Body of pancreas (tissue), 4 donors: ENCODE measurements at regions not wholly inside any gene's neighbourhood (a gene's known extent, or its start where the extent isn't known, plus 50 kb on each side); places are given as distances from the start of the nearest gene placed in this dataset.
"Not testable (repeated sequence)": the region's sequence is repeated elsewhere in the genome, so short reads cannot be mapped to it uniquely, and the experiment has no call there.

ENCODE experiments used
- ATAC-seq: fragments of 150-250 bp; one replicate; pipeline ENCODE4 v1.9.1; 2016
- DNase-seq, 4 donors: peaks; one replicate each; pipeline ENCODE4 v3.0.0-alpha.2; 2019
- H3K27ac ChIP-seq, 4 donors: fragments of 200-600 bp; sonication (generic); 1 replicate in 3 of 4; 2 replicates in 1 of 4; pipeline versions ENCODE4 v1.5.1 to v1.6.1; 2016 to 2019; ENCODE audit warnings: mild to moderate bottlenecking in 1 of 4, mixed read lengths in 1 of 4, moderate library complexity in 1 of 4
- H3K27me3 ChIP-seq, 2 donors: fragments of 200-600 bp; sonication (generic); one replicate each; pipeline ENCODE4 v1.6.0; 2016; ENCODE audit warnings: mild to moderate bottlenecking in 1 of 2
- H3K36me3 ChIP-seq, 2 donors: fragments of 200-600 bp; sonication (generic); replicated peaks in 1 of 2; 2 replicates each; pipeline ENCODE4 v1.5.1; 2016; ENCODE audit warnings: low read depth in 2 of 2; ENCODE audit not compliant: insufficient read depth in 1 of 2
- H3K4me1 ChIP-seq: fragments of 200-600 bp; sonication (generic); one replicate; pipeline ENCODE4 v1.6.0; 2016
- H3K4me3 ChIP-seq, 2 donors: fragments of 200-600 bp; sonication (generic); 1 replicate in 1 of 2; 2 replicates in 1 of 2; pipeline ENCODE4 v1.5.1; 2016 to 2019
- H3K9me3 ChIP-seq, 3 donors: fragments of 200-600 bp; sonication (generic); 1 replicate in 2 of 3; 2 replicates in 1 of 3; pipeline ENCODE4 v1.5.1; 2016
- POLR2A ChIP-seq, 3 donors: fragments of 450-650 bp; IDR thresholded peaks; one replicate each; pipeline ENCODE4 v1.6.1; 2016; ENCODE audit warnings: antibody characterized with exemption in 3 of 3, mild to moderate bottlenecking in 2 of 3
- WGBS, 2 donors: methylation state at CpG; one replicate each; pipeline ENCODE4 v1.1.5; 2017; 5-methylcytosine and 5-hydroxymethylcytosine counted together
- intact Hi-C: fragments of 100-400 bp; cut with DNase I; formaldehyde crosslinking; loops from one replicate; pipeline ENCODE4 v1.15.1; 2023

DNA sequence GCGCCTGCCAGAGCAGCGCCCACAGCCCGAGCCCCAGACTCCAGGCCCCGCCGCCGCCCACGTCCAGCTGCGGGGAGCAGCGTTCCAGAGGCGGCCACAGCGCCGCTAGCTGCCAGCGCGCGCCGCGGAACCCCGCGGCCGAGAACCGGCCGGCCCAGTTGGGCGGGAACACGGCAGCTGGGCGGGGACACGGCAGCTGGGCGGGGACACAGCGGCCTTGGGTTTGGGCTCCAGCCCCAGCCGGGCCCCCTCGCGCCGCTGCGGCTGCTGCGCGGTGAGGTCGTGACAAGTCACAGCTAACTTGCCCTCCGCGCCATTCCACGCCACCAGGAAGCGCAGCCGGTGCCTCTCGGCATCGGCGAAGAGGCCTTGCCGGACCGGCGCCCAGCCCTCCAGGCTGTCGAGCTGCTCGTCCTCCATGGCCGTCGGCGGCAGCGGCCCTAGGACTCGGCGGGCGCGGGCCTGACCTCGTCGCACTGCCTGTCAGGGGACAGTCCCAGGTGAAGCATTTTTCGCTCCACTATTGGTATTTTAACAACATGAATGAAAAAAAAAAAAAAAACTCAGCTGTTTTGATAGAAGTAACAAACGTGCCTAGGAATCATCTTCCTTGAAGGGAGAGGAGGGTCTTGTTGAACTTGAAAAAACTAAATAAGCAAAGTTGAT lies 56.6 kb upstream of the GOLGA8N start:
- peak overlapping the region; percentile 62 to 86 (median 79) for H3K27ac ChIP-seq
- TF ChIP-seq POLR2A (IDR thresholded peaks at IDR 0.05) = peak; percentile 22 to 47 (median 44)
- WGBS, 2 donors = 0% methylated on average over 1 to 14 of the region's 61 CpGs

DNA sequence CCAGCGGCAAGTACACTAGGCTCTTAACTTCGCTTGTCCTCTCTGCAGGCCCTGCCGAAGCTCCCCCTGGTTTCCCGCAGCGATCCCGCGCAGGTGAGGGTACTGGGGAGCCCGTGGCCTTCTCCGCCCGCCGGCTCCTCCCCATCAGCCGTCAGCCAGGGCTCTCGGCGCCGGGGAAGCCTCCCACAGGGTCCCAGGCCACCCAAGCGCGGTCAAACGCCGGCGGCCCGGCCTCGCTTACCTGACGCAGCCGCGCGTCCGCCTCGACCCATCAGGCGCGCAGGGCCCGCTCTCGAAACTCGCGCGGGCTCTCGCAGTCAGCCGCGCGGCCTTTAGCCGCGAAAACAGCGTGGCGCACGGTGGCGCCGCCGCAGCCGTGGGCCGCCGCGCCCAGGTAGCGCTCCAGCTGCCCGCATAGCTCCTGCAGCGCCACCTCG lies 57.2 kb upstream of the GOLGA8N start:
- no CpG with 5 or more reads among the region's 55 CpGs for WGBS, 2 donors
- DNase-seq, H3K4me3 ChIP-seq, H3K9me3 ChIP-seq, H3K27me3 ChIP-seq, H3K27ac ChIP-seq, intact Hi-C loops, H3K36me3 ChIP-seq, H3K4me1 ChIP-seq: not testable (repeated sequence)
- ATAC-seq = peak; percentile 45

More for the DNA sequence above, 56.6 kb upstream of the GOLGA8N start:
- H3K36me3 ChIP-seq, H3K4me1 ChIP-seq, intact Hi-C loops, H3K27me3 ChIP-seq, H3K9me3 ChIP-seq: not testable (repeated sequence)
- peak; percentile 98 for ATAC-seq
- peak overlapping the region; percentile 16 to 32 for H3K4me3 ChIP-seq
- peak; percentile 41 to 61 (median 57) for DNase-seq

- DNase-seq, intact Hi-C loops, H3K4me3 ChIP-seq, H3K4me1 ChIP-seq, ATAC-seq, H3K9me3 ChIP-seq, H3K27me3 ChIP-seq, H3K27ac ChIP-seq, H3K36me3 ChIP-seq: not testable (repeated sequence)
- no CpG with 5 or more reads among the region's 10 CpGs for WGBS, 2 donors
Observed at GRCh38 chr15:32535150-32535898, 57.9 kb upstream of the GOLGA8N start.

DNA sequence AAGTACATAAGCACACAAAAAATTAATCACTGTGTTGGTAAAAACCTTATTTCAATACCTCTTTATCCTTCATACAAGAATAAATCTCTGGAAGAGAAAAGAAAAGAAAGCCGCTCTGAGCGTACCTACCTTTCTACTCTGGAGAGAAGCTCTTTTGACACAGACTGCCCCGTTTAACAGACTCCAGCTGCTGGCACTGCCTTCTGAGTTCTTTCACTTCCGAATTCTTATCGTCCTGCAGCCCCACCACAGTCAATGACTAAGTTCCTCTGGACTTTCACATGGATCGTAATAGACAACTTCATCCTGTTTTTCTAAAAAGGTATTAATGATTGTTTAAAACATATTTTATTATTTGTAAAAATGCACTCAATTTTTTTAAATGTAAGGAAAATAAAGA lies 67.5 kb upstream of the GOLGA8O start:
- H3K4me1 ChIP-seq, H3K36me3 ChIP-seq, H3K9me3 ChIP-seq, DNase-seq, H3K27ac ChIP-seq, H3K4me3 ChIP-seq, intact Hi-C loops, ATAC-seq, H3K27me3 ChIP-seq: not testable (repeated sequence)
- 94% methylated on average over 6 of the region's 6 CpGs; no CpG with 5 or more reads in 1 of the 2 donors for WGBS, 2 donors

GRCh38 chr15:32522421-32522820 lies 67.0 kb upstream of the GOLGA8O start:
- DNase-seq, H3K9me3 ChIP-seq, H3K27me3 ChIP-seq, H3K36me3 ChIP-seq, H3K27ac ChIP-seq, ATAC-seq, H3K4me1 ChIP-seq, intact Hi-C loops, H3K4me3 ChIP-seq: not testable (repeated sequence)
- 83 to 98% methylated on average over 9 of the region's 9 CpGs for WGBS, 2 donors

- H3K4me1 ChIP-seq, H3K27ac ChIP-seq, H3K4me3 ChIP-seq, DNase-seq, H3K36me3 ChIP-seq, intact Hi-C loops, H3K27me3 ChIP-seq, H3K9me3 ChIP-seq, ATAC-seq: not testable (repeated sequence)
- WGBS, 2 donors = 79 to 91% methylated on average over 7 of the region's 7 CpGs
Observed at GRCh38 chr15:32518976-32519375, 63.5 kb upstream of the GOLGA8O start.

DNA sequence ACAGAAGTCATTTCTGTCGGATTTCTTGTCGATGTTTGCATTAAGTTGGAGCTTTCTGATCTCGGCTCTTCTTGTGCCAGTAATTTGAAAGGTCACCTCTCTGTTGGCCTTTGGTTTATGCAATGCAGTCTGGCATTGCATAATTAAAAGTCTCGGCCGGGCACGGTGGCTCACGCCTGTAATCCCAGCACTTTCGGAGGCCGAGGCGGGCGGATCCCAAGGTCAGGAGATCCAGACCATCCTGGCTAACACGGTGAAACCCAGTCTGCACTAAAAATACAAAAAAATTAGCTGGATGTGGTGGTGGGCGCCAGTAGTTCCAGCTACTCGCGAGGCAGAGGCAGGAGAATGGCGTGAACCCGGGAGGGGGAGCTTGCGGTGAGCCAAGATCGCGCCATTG lies 62.6 kb upstream of the GOLGA8O start:
- ATAC-seq, DNase-seq, intact Hi-C loops, H3K4me3 ChIP-seq, H3K27me3 ChIP-seq, H3K9me3 ChIP-seq, H3K27ac ChIP-seq, H3K4me1 ChIP-seq, H3K36me3 ChIP-seq: not testable (repeated sequence)
- WGBS, 2 donors = 89 to 93% methylated on average over 20 of the region's 20 CpGs

GRCh38 chr15:32516954-32517353 lies 61.5 kb upstream of the GOLGA8O start:
- 86 to 92% methylated on average over 1 of the region's 1 CpG for WGBS, 2 donors
- H3K4me1 ChIP-seq, H3K27me3 ChIP-seq, H3K27ac ChIP-seq, H3K36me3 ChIP-seq, intact Hi-C loops, H3K4me3 ChIP-seq, DNase-seq, ATAC-seq, H3K9me3 ChIP-seq: not testable (repeated sequence)

DNA sequence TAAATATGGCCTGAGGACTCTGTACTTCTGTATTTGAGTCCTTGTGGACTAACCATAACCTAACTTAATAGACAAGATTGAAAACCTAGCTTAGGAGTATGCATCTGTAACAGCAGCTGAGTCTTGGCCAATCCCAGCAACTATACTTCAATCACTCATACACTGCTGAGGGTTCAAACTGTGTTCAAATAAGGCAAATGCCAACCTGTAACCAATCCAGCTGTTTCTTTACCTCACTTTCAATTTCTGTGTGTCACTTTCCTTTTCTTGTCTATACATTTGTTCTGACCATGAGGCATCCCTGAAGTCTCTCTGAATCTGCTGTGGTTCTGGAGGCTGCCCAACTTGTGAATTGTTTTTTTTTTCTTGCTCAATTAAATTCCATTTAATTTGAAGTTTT lies 57.9 kb upstream of the GOLGA8O start:
- DNase-seq, H3K27me3 ChIP-seq, H3K27ac ChIP-seq, H3K9me3 ChIP-seq, ATAC-seq, H3K4me3 ChIP-seq, H3K36me3 ChIP-seq, H3K4me1 ChIP-seq, intact Hi-C loops: not testable (repeated sequence)

DNA sequence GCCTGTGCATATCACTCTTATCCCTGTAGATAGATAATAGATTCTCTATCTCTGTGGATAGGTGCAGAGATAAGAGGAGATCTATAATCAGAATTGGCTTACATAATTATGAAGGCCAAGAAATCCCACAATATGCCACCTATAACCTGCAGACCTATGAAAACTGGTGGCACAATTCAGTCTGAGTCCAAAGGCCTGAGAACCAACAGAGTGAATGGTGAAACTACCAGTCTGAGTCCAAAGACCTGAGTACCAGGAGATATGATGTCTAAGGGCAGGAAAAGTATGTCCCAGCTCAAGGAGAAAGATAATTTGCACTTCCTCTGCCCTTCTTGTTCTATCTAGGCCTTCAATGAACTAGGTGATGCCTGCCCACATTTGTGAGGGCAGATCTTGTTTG lies 54.6 kb upstream of the GOLGA8O start:
- H3K9me3 ChIP-seq, H3K4me3 ChIP-seq, H3K27ac ChIP-seq, intact Hi-C loops, ATAC-seq, H3K4me1 ChIP-seq, H3K27me3 ChIP-seq, H3K36me3 ChIP-seq, DNase-seq: not testable (repeated sequence)

GRCh38 chr15:32508081-32508480 lies 52.6 kb upstream of the GOLGA8O start:
- H3K4me3 ChIP-seq, H3K27me3 ChIP-seq, intact Hi-C loops, H3K36me3 ChIP-seq, H3K4me1 ChIP-seq, ATAC-seq, H3K27ac ChIP-seq, H3K9me3 ChIP-seq, DNase-seq: not testable (repeated sequence)
- no CpG with 5 or more reads among the region's 7 CpGs for WGBS, 2 donors

DNA sequence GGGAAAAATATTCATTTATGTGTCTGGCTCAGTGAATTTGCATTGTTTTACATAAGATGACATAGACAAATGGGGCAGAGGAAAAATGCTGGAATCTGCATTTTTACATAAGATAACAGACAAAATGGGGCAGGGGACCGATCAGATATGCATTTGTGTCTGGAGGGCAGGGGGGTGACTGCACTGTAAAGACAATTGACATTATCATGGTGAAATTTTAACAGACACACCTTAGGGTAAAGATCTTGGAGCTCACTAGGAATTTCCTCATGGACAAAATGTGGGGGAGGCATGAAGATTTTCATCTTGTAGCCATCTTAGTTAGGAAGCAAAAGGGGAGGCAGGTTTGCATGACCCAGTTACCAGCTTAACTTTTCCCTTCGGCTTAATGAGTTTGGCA lies 51.4 kb upstream of the GOLGA8O start:
- ATAC-seq, DNase-seq, H3K4me1 ChIP-seq, H3K27ac ChIP-seq, H3K36me3 ChIP-seq, H3K4me3 ChIP-seq, H3K27me3 ChIP-seq, intact Hi-C loops, H3K9me3 ChIP-seq: not testable (repeated sequence)
- no CpG with 5 or more reads among the region's 2 CpGs for WGBS, 2 donors
